Epithelial cell of proximal tubule (primary cell): ENCODE measurements at regions not wholly inside any gene's neighbourhood (a gene's known extent, or its start where the extent isn't known, plus 50 kb on each side); places are given as distances from the start of the nearest gene placed in this dataset.

Experiments
- DNase-seq: peaks from one replicate; pipeline ENCODE4 v3.0.0-alpha.2; 2011; ENCODE audit warnings: low read depth
- H3K4me3 ChIP-seq: 2 replicates; pipeline ENCODE4 v1.5.1; 2011; ENCODE audit warnings: low read depth, mild to moderate bottlenecking, low read length
- CTCF ChIP-seq: conservative IDR thresholded peaks from 2 replicates; pipeline ENCODE4 v1.5.1; 2012; ENCODE audit warnings: low read depth, mild to moderate bottlenecking, low read length

GRCh38 chr17:71361656-71362450 is 759.0 kb upstream of the SOX9 start:
- DNase-seq, result no peak
- no peak overlapping the region for H3K4me3 ChIP-seq
- TF ChIP-seq CTCF, result no peak

- DNase-seq, result peak; percentile 12
- TF ChIP-seq CTCF, result no peak
- no peak overlapping the region for H3K4me3 ChIP-seq
Measured at GRCh38 chr17:71363661-71364060, 757.2 kb upstream of the SOX9 start.

GRCh38 chr17:71371809-71372208 is 749.0 kb upstream of the SOX9 start:
- DNase-seq, result no peak
- H3K4me3 ChIP-seq, result no peak overlapping the region
- no peak for TF ChIP-seq CTCF

- TF ChIP-seq CTCF, result no peak
- H3K4me3 ChIP-seq, result no peak overlapping the region
- no peak for DNase-seq
Measured at GRCh38 chr17:71375948-71376347, 744.9 kb upstream of the SOX9 start.

- no peak overlapping the region for H3K4me3 ChIP-seq
- TF ChIP-seq CTCF, result no peak
- DNase-seq, result no peak
Measured at GRCh38 chr17:71376933-71377332, 743.9 kb upstream of the SOX9 start.

- H3K4me3 ChIP-seq, result no peak overlapping the region
- DNase-seq, result no peak
- no peak for TF ChIP-seq CTCF
Measured at GRCh38 chr17:71378036-71378435, 742.8 kb upstream of the SOX9 start.

GRCh38 chr17:71378741-71379140 is 742.1 kb upstream of the SOX9 start:
- H3K4me3 ChIP-seq, result no peak overlapping the region
- no peak for DNase-seq

More at GRCh38 chr17:71378741-71379140, 742.1 kb upstream of the SOX9 start:
- no peak for TF ChIP-seq CTCF
